Smooth muscle cell (in vitro differentiated cells): ENCODE measurements at regions not wholly inside any gene's neighbourhood (a gene's known extent, or its start where the extent isn't known, plus 50 kb on each side); places are given as distances from the start of the nearest gene placed in this dataset.

Experiments used
- DNase-seq: peaks from one replicate; lab custom pipeline; 2025; ENCODE audit not compliant: unreplicated experiment; lab: John Stamatoyannopoulos, UW
- H2AFZ ChIP-seq: fragments of 200-600 bp; sonication (generic); 2 replicates; pipeline ENCODE4 v1.6.0; 2016; ENCODE audit warnings: antibody characterized with exemption, low read depth, mild to moderate bottlenecking
- H3F3A ChIP-seq: fragments of 200-600 bp; sonication (generic); 2 replicates; pipeline ENCODE4 v1.6.0; 2017; ENCODE audit warnings: antibody characterized with exemption, low read depth
- H3K27ac ChIP-seq: fragments of 200-600 bp; sonication (generic); 2 replicates; pipeline ENCODE4 v1.5.1; 2016; ENCODE audit warnings: low read depth, mild to moderate bottlenecking
- H3K27me3 ChIP-seq: fragments of 200-600 bp; sonication (generic); 2 replicates; pipeline ENCODE4 v1.6.1; 2016; ENCODE audit warnings: low read depth, mild to moderate bottlenecking
- H3K36me3 ChIP-seq: fragments of 200-600 bp; sonication (generic); 2 replicates; pipeline ENCODE4 v1.5.1; 2016; ENCODE audit warnings: low read depth
- H3K4me1 ChIP-seq: fragments of 200-600 bp; sonication (generic); 2 replicates; pipeline ENCODE4 v1.5.1; 2016; ENCODE audit warnings: low read depth
- H3K4me2 ChIP-seq: fragments of 200-600 bp; sonication (generic); 2 replicates; pipeline ENCODE4 v1.6.0; 2016; ENCODE audit warnings: mild to moderate bottlenecking
- H3K4me3 ChIP-seq: fragments of 200-600 bp; sonication (generic); 2 replicates; pipeline ENCODE4 v1.5.1; 2016; ENCODE audit warnings: mild to moderate bottlenecking
- H3K79me2 ChIP-seq: fragments of 200-600 bp; sonication (generic); 2 replicates; pipeline ENCODE4 v1.6.0; 2016; ENCODE audit warnings: low read depth, mild to moderate bottlenecking
- H3K9ac ChIP-seq: fragments of 200-600 bp; sonication (generic); 2 replicates; pipeline ENCODE4 v1.6.0; 2016; ENCODE audit warnings: low read depth
- H3K9me3 ChIP-seq: fragments of 200-600 bp; sonication (generic); replicated peaks from 2 replicates; pipeline ENCODE4 v1.5.1; 2016; ENCODE audit warnings: low read depth
- H4K20me1 ChIP-seq: fragments of 200-600 bp; sonication (generic); 2 replicates; pipeline ENCODE4 v1.6.0; 2016; ENCODE audit warnings: low read depth
- CTCF ChIP-seq: fragments of 200-600 bp; sonication (generic); IDR thresholded peaks from 2 replicates; pipeline ENCODE4 v1.5.1; 2017; ENCODE audit warnings: borderline replicate concordance, mild to moderate bottlenecking, antibody characterized with exemption; ENCODE audit not compliant: insufficient read depth, poor library complexity, severe bottlenecking
- WGBS: methylation state at CpG from one replicate; pipeline ENCODE4 v1.1.7; 2016; ENCODE audit warnings: low lambda C conversion rate; 5-methylcytosine and 5-hydroxymethylcytosine counted together

- H3K9ac ChIP-seq: no peak overlapping the region
- H2AFZ ChIP-seq: no peak overlapping the region
- no peak overlapping the region for H3K4me2 ChIP-seq
- WGBS: 76% methylated on average over 11 of the region's 11 CpGs
- H3K79me2 ChIP-seq: no peaks in the 10 kb centered on the region
- no peaks in the 10 kb centered on the region for H3K36me3 ChIP-seq
- no peak overlapping the region for H3K27ac ChIP-seq
- H3K4me1 ChIP-seq: no peaks in the 10 kb centered on the region
- DNase-seq: no peak
- H4K20me1 ChIP-seq: no peaks in the 10 kb centered on the region
- H3K4me3 ChIP-seq: no peak overlapping the region
- H3F3A ChIP-seq: no peaks in the 10 kb centered on the region
- no peaks in the 10 kb centered on the region for H3K27me3 ChIP-seq
- no peaks in the 10 kb centered on the region for H3K9me3 ChIP-seq
- TF ChIP-seq CTCF: no peak
Observed at GRCh38 chr20:19024296-19025035, 188.0 kb upstream of the SLC24A3 start.

- no peak for DNase-seq
- Histone ChIP-seq H3K4me3 (no peak overlapping the region), H3K27me3 (no peaks in the 10 kb centered on the region), H3K27ac (no peak overlapping the region), H3K9me3 (no peaks in the 10 kb centered on the region), H3K79me2 (no peaks in the 10 kb centered on the region), H4K20me1 (no peaks in the 10 kb centered on the region), H3K4me2 (no peak overlapping the region), H3K9ac (no peak overlapping the region), H3F3A (no peaks in the 10 kb centered on the region), H2AFZ (no peak overlapping the region), H3K4me1 (no peaks in the 10 kb centered on the region), H3K36me3 (no peaks in the 10 kb centered on the region)
- TF ChIP-seq CTCF: no peak
- 88% methylated on average over 5 of the region's 5 CpGs for WGBS
Observed at GRCh38 chr20:19025430-19026120, 186.9 kb upstream of the SLC24A3 start.

- DNase-seq: no peak
Observed at GRCh38 chr20:19026121-19026878, 186.1 kb upstream of the SLC24A3 start.

More at GRCh38 chr20:19026121-19026878, 186.1 kb upstream of the SLC24A3 start:
- Histone ChIP-seq H3K4me3 (no peak overlapping the region), H3K9me3 (no peaks in the 10 kb centered on the region), H3K4me1 (no peaks in the 10 kb centered on the region), H3K9ac (no peak overlapping the region), H3K27me3 (no peaks in the 10 kb centered on the region), H2AFZ (no peak overlapping the region), H3K27ac (no peak overlapping the region), H3K79me2 (no peaks in the 10 kb centered on the region), H3K36me3 (no peaks in the 10 kb centered on the region), H3K4me2 (no peak overlapping the region), H4K20me1 (no peaks in the 10 kb centered on the region), H3F3A (no peaks in the 10 kb centered on the region)
- WGBS: 64% methylated on average over 13 of the region's 13 CpGs
- no peak for TF ChIP-seq CTCF
